DLD1 (cell line): ENCODE measurements at regions not wholly inside any gene's neighbourhood (a gene's known extent, or its start where the extent isn't known, plus 50 kb on each side); places are given as distances from the start of the nearest gene placed in this dataset.
"Not testable (repeated sequence)": the region's sequence is repeated elsewhere in the genome, so short reads cannot be mapped to it uniquely, and the experiment has no call there.

Experiments
- in situ Hi-C: cut with HindIII; loops from 2 replicates; pipeline ENCODE4 v1.10.0; 2017; ENCODE audit warnings: low sequenced_read_pairs

DNA sequence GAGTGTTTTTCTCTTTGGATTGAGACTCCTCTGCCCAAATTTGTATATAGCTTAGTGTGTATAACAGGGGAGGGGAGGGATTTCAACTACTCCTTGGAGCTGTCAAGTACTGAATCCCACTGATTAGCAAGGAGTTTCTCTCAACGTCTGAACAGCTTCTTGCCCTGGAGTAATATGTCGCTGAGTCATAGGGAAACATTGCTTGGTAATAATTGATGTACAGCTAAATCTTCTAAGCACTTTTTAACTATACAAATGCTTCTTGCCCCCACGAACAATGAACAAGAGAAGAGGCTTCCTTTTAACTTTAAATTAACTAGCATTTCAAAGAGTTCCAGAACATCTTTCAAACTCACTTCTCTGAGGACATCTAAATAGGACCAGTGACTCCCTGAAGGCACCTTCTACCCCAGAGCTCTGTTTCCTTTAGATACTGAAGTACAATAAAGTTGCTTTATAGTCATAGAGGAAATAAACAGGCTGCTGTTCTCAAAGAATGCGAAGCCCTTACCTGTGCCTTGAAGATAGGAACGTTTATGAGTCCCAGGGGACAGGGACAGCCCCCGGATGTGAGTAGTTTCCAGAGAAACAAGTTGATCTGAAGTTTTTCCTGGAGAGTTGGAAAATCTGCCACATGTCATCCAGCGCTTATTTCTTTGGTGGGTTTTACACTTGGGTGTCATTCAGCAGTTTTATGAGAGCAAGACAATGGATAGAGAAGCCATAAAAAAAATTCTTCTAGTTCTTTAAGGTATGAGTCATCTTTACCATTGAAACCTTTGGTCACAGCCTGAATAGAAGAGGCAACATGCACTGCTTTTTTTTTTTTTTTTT lies 462.5 kb upstream of the BTBD3 start:
- in situ Hi-C loops = no loop called here

DNA sequence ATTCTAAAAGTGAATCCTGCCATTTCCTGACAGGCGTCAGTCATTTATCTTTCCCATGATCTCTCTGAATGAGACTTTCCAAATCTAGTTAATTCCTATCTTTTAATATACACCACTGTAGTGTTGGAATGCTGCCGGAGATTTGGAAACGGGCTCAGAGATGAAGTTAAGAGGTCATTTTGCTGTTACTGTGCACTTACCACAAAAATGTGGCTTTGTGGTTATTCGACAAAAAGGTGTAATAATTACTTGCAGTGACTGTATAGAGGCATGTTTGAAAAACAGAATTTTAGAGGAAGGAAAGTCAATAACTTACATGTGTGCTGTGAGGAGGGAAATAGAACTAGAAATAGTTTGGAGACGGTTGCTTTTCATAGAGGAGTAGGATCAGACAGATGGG lies 460.2 kb upstream of the BTBD3 start:
- in situ Hi-C loops = no loop called here

DNA sequence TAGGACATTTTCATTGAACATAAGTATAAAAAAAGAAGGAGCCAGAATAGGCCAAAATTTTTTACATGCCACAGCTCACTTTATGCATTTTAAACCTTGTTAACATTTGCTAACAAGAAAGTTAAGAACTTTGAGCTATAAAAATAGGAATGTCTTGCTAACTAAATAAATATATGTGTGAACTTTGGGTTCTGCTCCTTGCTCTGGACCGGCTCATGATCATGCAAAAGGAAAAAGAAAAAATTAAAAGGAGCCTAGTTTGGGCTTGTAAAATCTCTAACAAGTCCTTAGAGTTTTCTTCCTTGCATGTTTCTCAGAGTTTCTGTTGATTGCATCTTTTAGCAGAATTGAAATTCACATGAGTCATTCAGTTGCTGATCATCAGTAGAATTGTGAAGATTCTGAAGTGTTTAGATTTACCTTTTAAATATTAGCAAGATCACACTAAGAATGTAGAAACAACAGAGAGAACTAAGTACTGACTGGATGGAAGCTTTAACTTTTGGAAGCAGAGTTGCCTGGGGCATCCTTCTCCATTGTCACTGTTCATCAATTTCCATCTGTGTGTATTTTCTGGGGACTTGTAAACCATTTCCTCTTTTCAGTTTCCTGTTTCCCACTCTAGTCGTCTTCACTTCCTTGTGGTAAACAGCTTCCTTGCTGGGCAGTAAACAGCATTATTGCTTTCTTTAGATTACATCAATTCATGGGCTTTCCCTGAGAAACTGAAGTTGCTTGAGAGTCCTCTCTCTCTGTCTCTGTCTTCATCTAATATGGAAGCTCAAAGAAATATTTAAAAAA lies 458.4 kb upstream of the BTBD3 start:
- in situ Hi-C loops = no loop called here

DNA sequence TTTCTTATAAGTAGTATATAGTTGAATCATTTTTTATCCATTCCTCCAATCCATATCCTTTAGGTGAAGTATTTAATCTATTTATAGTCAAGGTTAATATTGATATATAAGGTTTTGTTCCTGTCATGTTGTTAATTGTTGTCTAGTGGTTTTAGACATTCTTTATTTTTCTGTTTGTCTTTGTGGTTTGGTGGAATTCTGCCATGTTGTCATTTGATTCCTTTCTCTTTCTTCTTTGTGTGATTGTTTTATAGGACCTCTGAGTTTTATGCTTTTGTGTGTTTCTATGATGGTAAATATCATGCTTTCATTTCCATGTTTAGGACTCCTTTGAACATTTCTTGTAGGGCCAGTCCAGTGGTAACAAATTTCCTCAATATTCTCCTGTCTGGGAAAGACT lies 450.3 kb upstream of the BTBD3 start:
- in situ Hi-C loops = no loop called here

DNA sequence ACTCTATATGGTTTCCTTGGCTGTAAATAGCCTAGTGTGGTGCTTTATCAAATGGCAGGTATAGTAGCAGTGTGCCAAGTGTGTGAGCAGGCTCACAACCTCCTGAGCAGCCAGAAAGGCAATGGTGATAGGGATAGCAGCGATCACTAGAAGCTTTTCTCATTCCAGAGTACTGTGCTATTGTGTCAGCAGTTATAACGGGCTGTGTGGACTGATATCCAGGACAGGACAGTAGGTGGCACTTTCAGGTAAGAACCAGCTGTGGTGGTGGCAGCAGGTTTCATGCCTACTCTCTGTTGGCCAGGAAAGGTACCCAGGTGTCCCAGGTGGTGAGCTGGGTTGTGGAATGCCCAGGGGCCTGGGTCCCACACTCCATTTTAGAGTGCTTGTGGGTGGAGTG lies 448.8 kb upstream of the BTBD3 start:
- in situ Hi-C loops = no loop called here

DNA sequence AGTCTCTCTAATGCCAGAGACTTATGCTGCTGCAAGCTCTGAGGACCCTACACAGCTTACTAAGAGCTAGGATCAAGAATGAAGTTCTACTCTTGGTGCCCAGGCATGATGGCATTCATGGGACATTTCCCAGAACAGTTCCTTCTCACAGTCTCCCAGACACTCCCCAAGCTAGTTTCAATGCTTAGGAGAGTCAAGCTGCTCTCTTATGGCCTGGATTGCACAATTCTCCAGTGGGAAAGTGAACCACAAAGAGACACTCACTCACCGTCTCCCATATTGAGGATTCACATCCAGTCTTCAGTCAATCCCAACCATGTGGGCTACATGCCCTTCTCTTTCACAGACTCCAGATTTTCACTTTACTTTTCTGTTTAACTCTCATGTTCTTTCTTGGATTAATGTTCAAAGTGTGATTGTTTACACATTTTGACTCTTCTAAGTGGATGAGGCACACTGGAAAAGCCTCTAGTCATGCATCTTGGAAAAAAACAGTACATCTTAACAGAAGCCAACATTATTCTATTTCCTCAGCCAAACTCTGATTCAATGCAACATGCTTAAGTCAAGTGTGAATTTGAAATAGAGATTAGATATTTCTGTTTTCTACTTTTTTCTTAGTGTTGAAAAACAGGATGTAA lies 447.8 kb upstream of the BTBD3 start:
- in situ Hi-C loops = no loop called here

DNA sequence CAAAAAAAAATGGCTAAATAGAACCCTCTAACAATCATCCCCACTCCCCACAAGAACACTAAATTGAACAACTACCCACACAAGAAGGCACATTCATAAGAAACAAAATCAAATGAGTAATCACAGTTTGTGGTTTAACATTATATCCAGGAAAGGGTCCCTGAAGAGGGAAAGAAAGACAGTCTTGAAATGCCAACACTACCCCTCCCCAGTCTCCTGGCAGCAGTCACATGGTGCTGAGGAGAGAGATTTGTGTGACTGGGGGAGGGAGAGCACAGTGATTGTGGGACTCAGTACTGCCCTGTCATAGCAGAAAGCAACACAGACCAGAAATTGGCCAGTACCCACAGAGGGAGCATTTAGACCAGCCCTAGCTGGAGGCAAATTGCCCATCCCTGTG lies 443.7 kb upstream of the BTBD3 start:
- in situ Hi-C loops = no loop called here

DNA sequence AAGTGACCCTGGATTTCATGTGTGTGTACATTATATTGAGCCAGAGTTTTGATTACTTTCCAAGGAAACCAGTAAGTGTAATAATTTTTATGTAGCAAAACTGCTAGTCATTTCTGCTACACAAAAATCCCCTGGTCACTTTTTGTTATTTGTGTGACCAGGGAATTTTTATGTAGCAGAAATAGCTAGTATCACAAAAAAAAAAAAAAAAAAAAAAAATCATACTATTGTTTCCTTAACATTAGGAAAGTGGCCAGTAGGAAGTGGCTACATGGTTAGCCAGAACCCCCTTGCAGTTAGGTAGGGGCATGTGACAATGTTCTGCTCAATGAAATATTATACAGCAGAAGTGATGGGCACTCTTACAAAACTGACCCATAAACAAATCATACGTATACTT lies 434.0 kb upstream of the BTBD3 start:
- in situ Hi-C loops = no loop called here

DNA sequence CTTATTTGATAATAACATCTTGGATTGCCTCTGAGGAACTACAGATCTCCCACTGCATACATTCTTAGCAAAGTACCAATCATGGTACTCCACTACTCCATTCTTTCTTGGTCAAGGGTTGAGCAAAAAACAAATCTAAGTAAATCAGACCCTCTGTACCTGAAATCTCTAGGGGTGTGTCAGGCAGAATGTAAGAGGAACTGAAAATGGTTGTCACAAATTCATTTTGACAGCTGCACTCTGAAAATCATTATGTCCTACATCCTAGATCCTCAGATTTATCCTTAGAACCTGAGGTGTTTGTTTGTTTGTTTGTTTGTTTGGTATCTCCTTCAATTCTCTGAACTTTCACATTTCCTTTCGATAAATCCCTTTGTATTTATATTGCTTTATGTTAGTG lies 433.2 kb upstream of the BTBD3 start:
- in situ Hi-C loops = no loop called here

DNA sequence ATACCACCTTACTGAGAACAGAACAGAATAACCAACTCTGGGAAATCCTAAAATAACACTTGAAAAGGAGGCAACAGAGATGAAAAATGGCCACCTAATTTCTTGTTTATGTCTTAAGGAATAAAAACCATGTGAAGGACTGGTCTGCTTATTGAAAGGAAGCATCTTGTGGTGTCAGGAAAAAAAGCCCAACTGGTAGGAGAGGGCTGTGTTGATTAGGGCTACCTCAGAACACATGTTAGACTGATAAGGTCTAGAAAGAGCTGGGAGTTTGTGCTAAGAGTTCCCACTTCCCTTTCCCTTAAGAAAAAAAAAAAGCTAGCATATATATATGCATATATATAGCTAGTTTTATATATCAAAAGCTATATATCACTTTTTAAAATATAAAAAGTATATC lies 425.3 kb upstream of the BTBD3 start:
- in situ Hi-C loops = no loop called here

DNA sequence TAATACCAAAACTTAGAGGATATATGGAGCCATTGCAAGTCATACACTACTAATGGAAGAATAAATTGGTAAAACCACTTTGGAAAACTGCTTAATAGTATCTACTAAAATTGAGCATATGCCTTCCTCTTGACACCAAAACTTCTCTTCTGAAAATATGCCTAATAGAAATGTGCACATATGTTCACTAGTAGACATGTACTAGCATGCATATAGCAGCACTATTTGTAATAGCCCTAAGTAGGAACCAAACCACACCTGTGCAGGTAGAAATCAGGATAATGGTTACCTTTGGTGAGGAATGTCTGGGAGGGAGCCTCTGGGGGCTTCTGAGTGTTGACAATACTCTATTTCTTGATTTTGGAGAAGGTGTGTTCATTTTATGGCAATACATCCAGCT lies 424.8 kb upstream of the BTBD3 start:
- in situ Hi-C loops = no loop called here

DNA sequence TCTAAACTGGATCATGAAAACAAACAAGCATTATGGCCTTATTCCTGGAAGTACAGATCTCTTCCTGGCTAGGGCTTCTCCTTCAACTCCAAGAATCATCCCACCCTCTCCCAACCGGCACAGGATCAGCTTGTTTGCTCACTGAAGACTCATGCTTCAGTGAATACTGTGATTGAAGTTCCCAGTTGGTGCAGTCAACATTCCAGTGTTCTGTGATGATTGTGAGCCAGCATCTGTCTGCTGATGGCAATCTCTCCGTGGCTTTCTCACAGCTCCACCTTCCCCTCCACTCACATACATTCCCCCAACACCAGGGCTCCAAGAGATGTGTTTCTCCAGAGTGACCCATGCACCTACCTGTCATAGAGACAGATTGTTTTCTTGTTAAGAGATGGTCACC lies 421.3 kb upstream of the BTBD3 start:
- in situ Hi-C loops = no loop called here

DNA sequence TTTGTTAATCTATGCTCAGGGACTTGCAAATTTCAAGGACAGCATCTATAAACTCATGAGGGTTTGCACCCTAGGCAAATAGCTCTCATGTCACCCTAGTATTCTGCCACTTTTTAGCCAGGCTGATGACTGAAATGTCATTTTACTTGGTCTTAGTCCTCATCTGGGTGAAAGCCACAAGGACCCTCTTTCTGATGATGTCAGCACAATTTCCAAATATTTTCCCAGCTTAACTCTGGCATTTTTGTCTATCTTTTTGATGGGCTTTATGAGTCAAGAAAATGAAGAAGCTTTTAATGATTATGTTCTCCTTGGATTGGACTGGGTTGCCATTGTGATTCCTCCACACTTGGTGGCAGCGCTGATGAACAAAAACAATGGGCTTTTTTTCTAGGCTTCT lies 420.1 kb upstream of the BTBD3 start:
- in situ Hi-C loops = no loop called here

DNA sequence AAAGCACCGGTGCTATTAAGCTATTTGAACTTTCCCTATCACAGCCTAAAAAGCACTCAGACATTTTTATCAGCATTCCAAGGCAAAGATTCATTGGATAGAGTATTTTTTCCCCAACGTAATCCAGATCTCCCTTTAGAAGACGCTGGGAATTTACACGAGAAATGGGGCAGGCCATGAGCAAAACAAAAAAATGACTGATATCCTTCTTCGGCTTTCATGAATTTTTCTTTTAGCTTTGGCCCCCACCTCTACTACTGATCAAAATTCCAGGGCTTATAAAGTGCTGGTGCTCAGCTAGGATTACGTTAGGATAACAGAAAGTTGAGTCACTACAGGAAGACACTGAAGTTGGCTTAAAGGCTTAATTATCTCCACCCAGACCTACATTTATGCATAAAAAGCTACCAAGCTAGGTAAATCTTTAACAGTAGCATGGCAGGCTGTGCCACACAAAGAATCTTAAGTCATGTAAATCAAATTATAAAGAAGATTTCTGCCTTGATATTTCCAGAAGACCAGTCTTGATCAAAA lies 418.5 kb upstream of the BTBD3 start:
- in situ Hi-C loops = no loop called here

DNA sequence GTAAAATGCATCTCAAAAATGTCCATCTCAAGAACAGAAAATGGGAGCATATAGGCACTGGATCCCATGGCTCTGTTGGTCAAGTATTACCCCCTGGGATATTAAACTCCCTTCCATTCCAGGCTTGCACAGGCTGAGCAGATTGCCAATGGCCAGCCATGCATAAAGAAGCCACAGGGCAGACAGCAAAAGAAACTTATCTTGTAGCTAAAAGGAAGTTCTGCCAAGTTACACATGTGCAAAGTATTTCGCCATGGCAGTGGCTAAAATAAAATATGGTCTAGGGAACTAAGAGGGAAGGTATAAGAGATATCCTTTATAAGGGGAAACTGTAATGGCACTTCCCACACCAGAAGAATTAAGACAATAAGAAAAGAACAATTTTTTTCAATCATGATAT lies 415.6 kb upstream of the BTBD3 start:
- in situ Hi-C loops = no loop called here

DNA sequence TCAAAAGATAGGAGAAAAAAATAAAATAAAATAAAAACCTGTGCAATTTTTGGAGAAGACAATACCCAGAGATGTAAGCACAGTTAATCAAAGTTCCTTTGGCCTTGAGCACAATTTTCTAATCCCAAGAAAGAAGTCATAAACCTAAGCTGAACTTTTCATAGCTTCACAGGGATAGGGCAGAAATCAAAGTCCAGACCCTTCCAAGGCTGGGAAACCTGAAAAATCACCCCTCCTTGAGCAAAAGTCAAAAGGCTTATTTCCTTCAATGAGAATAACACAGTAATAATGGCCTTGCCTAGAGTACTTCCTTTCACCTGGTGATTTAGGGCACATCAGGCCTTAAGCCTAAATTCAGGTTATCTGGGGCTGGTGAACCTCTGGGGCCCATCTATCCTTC lies 415.0 kb upstream of the BTBD3 start:
- in situ Hi-C loops = no loop called here

DNA sequence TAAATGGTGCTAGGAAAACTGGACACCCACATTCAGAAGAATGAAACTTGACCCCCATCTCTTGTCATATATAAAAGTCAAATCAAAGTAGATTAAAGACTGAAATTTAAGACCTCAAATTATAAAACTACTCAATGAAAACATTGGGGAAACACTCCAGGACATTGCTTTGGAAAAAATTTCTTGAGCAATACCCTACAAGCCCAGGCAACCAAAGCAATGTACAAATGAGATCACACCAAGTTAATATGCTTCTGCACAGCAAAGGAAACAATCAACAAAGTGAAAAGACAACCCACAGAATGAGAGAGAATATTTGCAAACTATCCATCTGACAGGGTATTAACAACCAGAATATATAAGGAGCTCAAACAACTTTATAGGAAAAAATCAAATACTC lies 407.9 kb upstream of the BTBD3 start:
- in situ Hi-C loops = no loop called here

DNA sequence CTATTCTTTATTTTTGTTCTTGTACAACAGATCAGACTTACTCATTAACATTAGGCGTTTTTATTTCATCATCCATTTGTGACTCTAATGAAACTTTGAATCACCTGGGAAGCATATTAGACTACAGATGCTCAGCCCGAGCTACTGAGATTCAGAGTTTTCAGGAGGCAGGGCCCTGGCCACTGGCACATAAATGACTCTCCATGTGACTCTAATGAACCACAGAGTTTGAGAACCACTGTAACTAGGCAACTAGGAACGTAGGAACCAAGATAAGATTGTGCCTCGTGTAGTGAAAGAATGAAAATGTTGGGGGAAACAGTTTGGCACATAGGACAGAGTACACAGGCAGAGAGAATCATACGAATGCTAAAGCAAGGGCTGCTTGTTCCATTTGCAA lies 405.9 kb upstream of the BTBD3 start:
- in situ Hi-C loops = no loop called here

DNA sequence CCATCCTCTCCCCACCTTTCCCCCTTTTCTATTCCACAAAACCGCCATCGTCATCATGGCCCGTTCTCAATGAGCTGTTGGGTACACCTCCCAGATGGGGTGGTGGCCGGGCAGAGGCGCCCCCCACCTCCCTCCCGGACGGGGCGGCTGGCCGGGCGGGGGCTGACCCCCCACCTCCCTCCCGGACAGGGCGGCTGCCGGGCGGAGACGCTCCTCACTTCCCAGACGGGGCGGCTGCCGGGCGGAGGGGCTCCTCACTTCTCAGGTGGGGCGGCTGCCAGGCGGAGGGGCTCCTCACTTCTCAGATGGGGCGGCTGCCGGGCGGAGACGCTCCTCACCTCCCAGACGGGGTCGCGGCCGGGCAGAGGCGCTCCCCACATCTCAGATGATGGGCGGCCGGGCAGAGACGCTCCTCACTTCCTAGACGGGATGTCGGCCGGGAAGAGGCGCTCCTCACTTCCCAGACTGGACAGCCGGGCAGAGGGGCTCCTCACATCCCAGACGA lies 404.4 kb upstream of the BTBD3 start:
- in situ Hi-C loops = not testable (repeated sequence)

DNA sequence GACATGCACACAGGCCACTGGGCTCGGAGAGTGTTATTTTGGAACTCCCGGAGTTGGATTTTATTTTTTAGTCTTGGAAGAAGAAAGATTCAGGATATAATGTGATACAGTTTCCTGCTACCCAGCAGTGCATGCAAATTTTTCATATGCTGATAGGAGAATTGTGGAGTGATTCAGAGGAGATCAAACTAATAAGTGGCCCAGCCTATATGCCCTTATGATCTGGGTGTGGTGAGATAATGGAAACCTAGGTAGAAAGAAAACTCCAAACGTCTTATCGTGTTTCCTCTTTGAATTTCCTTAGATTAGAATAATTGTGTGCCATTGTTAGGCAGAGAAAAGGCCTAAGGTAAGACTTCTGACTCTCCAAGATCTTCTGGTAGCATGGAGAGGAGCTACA lies 401.2 kb upstream of the BTBD3 start:
- in situ Hi-C loops = no loop called here

DNA sequence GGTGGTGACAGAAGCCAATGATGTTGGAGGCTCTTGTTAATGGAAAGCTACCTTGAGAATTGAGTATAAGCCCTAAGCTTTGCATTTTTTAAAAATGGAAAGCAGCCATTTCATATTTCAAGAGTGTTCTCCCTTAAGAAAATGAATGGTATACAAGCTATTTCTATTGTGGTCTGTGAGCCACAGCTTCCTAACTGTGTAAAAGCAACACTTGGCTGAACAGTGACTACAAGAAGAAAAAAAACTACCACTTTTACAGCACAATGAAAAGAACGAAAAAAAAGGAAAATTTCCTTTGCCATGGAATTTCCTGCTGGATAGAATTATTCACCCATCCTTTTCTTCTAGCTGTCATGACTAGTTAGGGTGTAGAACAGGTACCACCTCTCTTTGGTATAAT lies 397.1 kb upstream of the BTBD3 start:
- in situ Hi-C loops = no loop called here
